ENCODE measurements at regions not wholly inside any gene's neighbourhood (a gene's known extent, or its start where the extent isn't known, plus 50 kb on each side); places are given as distances from the start of the nearest gene placed in this dataset.

DNA sequence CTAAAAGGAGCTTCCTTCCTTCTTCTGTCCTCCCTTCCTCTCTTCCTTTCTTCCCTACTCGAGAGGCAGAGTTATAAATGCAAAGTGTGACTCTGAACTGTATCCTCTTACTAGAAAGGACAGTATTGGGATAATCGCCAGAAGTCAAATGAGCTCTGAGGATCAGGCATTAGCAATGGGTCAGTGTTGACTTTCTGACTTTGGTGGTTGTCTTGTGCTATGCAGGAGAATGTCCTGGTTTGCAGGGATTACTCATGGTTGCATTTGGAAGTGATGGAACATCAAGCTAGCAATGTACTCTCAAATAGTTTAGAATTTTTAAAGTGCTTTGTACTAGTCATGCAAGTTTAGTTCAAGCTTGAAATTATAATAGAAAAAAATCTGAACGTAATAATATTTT, 115.6 kb downstream of the TXNL1 start:
- TF ChIP-seq ZNF660 (tag by site-specific recombination; IDR thresholded peaks at IDR 0.05) (no peak), ZNF621 (tag by site-specific recombination; IDR thresholded peaks at IDR 0.05) (no peak), ZNF843 (tag by site-specific recombination; IDR thresholded peaks at IDR 0.05) (no peak), GLI2 (tag by site-specific recombination; IDR thresholded peaks at IDR 0.05; ENCODE audit: borderline replicate concordance, low read depth) (no peak), ZBTB8A (tag by site-specific recombination; IDR thresholded peaks at IDR 0.05) (no peak), ZBTB6 (tag by site-specific recombination; IDR thresholded peaks at IDR 0.05) (no peak), ZNF501 (tag by site-specific recombination; IDR thresholded peaks at IDR 0.05) (no peak)
- H3K4me1 ChIP-seq (ENCODE audit: control insufficient read depth, insufficient read depth, low read length), result no peaks in the 10 kb centered on the region

DNA sequence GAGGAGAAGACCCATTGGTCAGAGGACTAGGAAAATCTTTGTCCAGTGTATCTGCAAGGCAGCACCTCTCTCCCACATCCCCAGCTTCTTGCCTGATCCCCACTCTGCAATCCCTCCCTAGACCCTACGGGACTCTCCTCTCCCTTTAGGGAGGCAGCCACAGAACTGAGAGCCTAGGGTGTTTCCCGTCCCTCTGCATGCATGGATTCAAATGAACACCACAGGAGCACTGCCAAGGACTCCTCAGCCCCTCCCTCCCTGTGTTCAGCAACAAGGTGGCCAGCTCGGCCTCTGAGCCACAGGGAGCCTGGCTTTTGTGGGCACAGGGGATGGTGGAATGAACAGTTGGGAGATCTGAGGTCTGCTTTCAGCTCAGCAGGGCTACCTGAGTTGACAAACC, 117.1 kb downstream of the TXNL1 start:
- Histone ChIP-seq H3K9me3 (ENCODE audit: control insufficient read depth, insufficient read depth, low read depth, low read length) (no peaks in the 10 kb centered on the region), H3K27ac (ENCODE audit: extremely low read depth, low read depth, low read length) (no peak overlapping the region), H3K4me3 (ENCODE audit: low read depth, low read length) (no peak overlapping the region), H3K36me3 (ENCODE audit: control insufficient read depth in 2 of 2, insufficient read depth in 1 of 2, low read length in 2 of 2) (no peaks in the 10 kb centered on the region), H3K4me1 (ENCODE audit: control insufficient read depth, insufficient read depth, low read length) (no peaks in the 10 kb centered on the region)
- ChIA-PET POLR2A (no interaction called here), CTCF (interaction anchor here (0.6 kb wide), 1 partner anchor 55 kb away, joined by 3 read pairs; no protein-coding TSS in a partner anchor)
- TF ChIP-seq MYNN (tag by site-specific recombination; IDR thresholded peaks at IDR 0.05; ENCODE audit: borderline replicate concordance) (no peak), ZNF529 (tag by site-specific recombination; IDR thresholded peaks at IDR 0.05; ENCODE audit: insufficient replicate concordance) (no peak), ZNF514 (tag by site-specific recombination; IDR thresholded peaks at IDR 0.05) (no peak), ZNF501 (tag by site-specific recombination; IDR thresholded peaks at IDR 0.05) (no peak), ZNF548 (tag by site-specific recombination; IDR thresholded peaks at IDR 0.05) (no peak), ZNF488 (tag by site-specific recombination; IDR thresholded peaks at IDR 0.05) (no peak), ZNF580 (tag by site-specific recombination; IDR thresholded peaks at IDR 0.05) (no peak), ZNF239 (tag by site-specific recombination; IDR thresholded peaks at IDR 0.05) (no peak), GLIS1 (tag by site-specific recombination; IDR thresholded peaks at IDR 0.05) (no peak), GLIS2 (tag by site-specific recombination; IDR thresholded peaks at IDR 0.05) (no peak), ZNF521 (tag by site-specific recombination; IDR thresholded peaks at IDR 0.05) (no peak)
- TF ChIP-seq, protein P1, sequence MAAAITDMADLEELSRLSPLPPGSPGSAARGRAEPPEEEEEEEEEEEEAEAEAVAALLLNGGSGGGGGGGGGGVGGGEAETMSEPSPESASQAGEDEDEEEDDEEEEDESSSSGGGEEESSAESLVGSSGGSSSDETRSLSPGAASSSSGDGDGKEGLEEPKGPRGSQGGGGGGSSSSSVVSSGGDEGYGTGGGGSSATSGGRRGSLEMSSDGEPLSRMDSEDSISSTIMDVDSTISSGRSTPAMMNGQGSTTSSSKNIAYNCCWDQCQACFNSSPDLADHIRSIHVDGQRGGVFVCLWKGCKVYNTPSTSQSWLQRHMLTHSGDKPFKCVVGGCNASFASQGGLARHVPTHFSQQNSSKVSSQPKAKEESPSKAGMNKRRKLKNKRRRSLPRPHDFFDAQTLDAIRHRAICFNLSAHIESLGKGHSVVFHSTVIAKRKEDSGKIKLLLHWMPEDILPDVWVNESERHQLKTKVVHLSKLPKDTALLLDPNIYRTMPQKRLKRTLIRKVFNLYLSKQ (tag by site-specific recombination; IDR thresholded peaks at IDR 0.05; ENCODE audit: borderline replicate concordance), result no peak

More for the DNA sequence above, 115.6 kb downstream of the TXNL1 start:
- no peak overlapping the region for H3K4me3 ChIP-seq (ENCODE audit: low read depth, low read length)
- ChIA-PET POLR2A (no interaction called here), CTCF (interaction anchor here (0.6 kb wide), 1 partner anchor 441 kb away, joined by 3 read pairs; no protein-coding TSS in a partner anchor)
- no peaks in the 10 kb centered on the region for H3K36me3 ChIP-seq (ENCODE audit: control insufficient read depth in 2 of 2, insufficient read depth in 1 of 2, low read length in 2 of 2)
- no peak overlapping the region for H3K27ac ChIP-seq (ENCODE audit: extremely low read depth, low read depth, low read length)
- no peaks in the 10 kb centered on the region for H3K9me3 ChIP-seq (ENCODE audit: control insufficient read depth, insufficient read depth, low read depth, low read length)

GRCh38 chr18:56517761-56518160, 120.6 kb downstream of the TXNL1 start:
- H3K4me3 ChIP-seq (ENCODE audit: low read depth, low read length), result no peak overlapping the region
- H3K27ac ChIP-seq (ENCODE audit: extremely low read depth, low read depth, low read length), result no peak overlapping the region
- ChIA-PET POLR2A (no interaction called here), CTCF (no interaction called here)
- no peaks in the 10 kb centered on the region for H3K36me3 ChIP-seq (ENCODE audit: control insufficient read depth in 2 of 2, insufficient read depth in 1 of 2, low read length in 2 of 2)
- TF ChIP-seq ATF2 (tag by site-specific recombination; IDR thresholded peaks at IDR 0.05; ENCODE audit: low read depth) (no peak), SETDB1 (IDR thresholded peaks at IDR 0.05; ENCODE audit: insufficient read length, low read length) (no peak), ZNF624 (tag by site-specific recombination; IDR thresholded peaks at IDR 0.05) (no peak), ZNF670 (tag by site-specific recombination; IDR thresholded peaks at IDR 0.05; ENCODE audit: low read depth) (no peak), FEZF1 (tag by site-specific recombination; IDR thresholded peaks at IDR 0.05) (no peak), ZNF138 (tag by site-specific recombination; IDR thresholded peaks at IDR 0.05; ENCODE audit: borderline replicate concordance) (no peak)
- TF ChIP-seq, protein P2, sequence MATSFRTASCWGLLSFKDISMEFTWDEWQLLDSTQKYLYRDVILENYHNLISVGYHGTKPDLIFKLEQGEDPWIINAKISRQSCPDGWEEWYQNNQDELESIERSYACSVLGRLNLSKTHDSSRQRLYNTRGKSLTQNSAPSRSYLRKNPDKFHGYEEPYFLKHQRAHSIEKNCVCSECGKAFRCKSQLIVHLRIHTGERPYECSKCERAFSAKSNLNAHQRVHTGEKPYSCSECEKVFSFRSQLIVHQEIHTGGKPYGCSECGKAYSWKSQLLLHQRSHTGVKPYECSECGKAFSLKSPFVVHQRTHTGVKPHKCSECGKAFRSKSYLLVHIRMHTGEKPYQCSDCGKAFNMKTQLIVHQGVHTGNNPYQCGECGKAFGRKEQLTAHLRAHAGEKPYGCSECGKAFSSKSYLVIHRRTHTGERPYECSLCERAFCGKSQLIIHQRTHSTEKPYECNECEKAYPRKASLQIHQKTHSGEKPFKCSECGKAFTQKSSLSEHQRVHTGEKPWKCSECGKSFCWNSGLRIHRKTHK (tag by site-specific recombination; IDR thresholded peaks at IDR 0.05), result no peak
- H3K4me1 ChIP-seq (ENCODE audit: control insufficient read depth, insufficient read depth, low read length), result no peaks in the 10 kb centered on the region
- no peaks in the 10 kb centered on the region for H3K9me3 ChIP-seq (ENCODE audit: control insufficient read depth, insufficient read depth, low read depth, low read length)
